ENCODE measurements at regions not wholly inside any gene's neighbourhood (a gene's known extent, or its start where the extent isn't known, plus 50 kb on each side); places are given as distances from the start of the nearest gene placed in this dataset.

DNA sequence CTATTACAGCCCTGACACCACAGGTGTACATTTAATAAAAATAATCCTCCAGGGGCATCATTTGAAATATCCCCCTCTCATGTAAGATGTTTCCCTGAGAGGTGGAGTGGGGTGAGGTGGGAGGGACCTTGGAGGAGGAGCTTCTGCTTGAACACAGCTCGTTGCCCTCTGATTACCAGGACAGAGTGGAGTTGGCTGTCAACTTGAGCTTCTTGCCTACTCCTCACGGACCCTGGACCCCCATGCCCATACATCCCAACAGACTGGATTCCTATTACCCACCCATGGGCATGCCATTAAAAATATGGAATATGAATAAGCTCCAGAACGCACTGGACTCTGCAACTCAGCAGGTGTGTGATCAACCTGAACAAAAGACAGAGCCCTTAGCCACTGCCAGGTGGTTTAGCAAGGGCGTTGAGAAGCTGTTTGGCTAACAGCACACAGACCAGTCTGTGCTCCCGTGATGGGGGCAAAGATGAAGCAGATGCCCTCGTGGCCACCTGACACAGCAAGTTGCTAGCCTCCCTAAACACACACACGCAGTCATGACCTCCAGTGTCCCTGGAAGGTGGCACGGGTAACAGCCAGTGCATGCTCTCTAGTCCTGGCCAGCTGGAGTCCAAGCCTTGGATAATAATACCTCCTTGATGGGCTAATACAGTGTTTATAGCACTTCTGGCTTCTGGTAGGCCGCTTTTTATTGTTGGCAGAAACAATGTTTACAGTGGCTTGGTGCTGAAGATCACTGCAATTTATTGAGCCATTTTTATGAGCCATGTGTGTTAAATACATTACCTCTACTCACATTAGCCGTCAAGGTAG, 155.0 kb downstream of the TOMM20 start:
- H3K4me1 ChIP-seq: peaks cover 8 to 10% of the 10 kb centered on the region in 2 donors

DNA sequence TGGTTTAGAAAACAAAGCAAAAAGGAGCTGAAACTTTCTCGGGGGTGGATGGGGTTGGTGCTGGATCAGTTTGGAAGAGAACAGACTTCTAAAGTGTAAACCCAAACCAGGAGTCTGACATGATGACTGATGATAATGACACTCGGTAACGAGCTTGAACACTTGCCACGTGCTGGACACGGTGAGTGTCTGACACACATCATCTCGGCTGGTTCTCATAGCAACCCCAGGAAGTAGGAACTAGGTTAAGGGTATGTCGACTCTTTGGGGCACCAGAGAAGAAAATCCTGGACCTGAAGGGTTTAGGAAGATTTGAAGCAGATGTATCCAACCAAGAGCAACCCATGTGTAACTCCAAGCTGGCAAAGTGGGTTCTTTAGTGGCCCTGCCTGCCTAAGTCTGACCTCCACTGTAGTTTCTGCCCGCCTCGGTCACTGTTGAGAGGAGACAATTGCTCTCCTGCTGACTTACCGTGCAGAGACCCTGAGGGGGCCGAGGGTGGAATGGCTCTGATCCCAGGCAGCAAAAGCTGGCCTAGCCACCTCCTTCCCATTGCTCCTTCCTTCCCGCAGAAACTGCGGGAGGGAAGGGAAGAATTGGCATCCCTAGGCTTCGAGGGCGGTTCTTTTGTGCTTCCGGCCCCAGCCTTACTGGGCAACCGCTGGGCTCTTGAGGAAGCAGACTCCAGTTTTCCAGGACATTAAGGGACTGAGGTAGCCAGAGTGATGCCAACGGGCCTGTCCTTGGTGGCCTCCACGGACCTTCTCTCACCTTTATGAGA, 156.0 kb downstream of the TOMM20 start:
- Histone ChIP-seq H3K27me3 (no peaks in the 10 kb centered on the region), H3K4me3 (no peak overlapping the region), H3K36me3 (no peaks in the 10 kb centered on the region), H3K4me1 (peaks cover 7 to 9% of the 10 kb centered on the region in 2 donors), H3K9me3 (no peaks in the 10 kb centered on the region), H3K27ac (peak overlapping the region; percentile 38 to 84)
- peak in 1 of 2 donors; percentile 19 for DNase-seq
- no peak for TF ChIP-seq POLR2A (IDR thresholded peaks at IDR 0.05)
- TF ChIP-seq, protein P1, sequence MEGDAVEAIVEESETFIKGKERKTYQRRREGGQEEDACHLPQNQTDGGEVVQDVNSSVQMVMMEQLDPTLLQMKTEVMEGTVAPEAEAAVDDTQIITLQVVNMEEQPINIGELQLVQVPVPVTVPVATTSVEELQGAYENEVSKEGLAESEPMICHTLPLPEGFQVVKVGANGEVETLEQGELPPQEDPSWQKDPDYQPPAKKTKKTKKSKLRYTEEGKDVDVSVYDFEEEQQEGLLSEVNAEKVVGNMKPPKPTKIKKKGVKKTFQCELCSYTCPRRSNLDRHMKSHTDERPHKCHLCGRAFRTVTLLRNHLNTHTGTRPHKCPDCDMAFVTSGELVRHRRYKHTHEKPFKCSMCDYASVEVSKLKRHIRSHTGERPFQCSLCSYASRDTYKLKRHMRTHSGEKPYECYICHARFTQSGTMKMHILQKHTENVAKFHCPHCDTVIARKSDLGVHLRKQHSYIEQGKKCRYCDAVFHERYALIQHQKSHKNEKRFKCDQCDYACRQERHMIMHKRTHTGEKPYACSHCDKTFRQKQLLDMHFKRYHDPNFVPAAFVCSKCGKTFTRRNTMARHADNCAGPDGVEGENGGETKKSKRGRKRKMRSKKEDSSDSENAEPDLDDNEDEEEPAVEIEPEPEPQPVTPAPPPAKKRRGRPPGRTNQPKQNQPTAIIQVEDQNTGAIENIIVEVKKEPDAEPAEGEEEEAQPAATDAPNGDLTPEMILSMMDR (IDR thresholded peaks at IDR 0.05): no peak
- intact Hi-C loops (cut with DNase I; ENCODE audit: low total_unique reads): no loop called here

More for the DNA sequence above, 155.0 kb downstream of the TOMM20 start:
- H3K27ac ChIP-seq: no peak overlapping the region
- no peaks in the 10 kb centered on the region for H3K27me3 ChIP-seq
- no peaks in the 10 kb centered on the region for H3K36me3 ChIP-seq
- DNase-seq: peak; percentile 8 to 13
- H3K9me3 ChIP-seq: no peaks in the 10 kb centered on the region
- no peak for TF ChIP-seq POLR2A (IDR thresholded peaks at IDR 0.05)
- TF ChIP-seq, protein P1 (IDR thresholded peaks at IDR 0.05): no peak
- intact Hi-C loops (cut with DNase I; ENCODE audit: low total_unique reads): no loop called here
- no peak overlapping the region for H3K4me3 ChIP-seq

DNA sequence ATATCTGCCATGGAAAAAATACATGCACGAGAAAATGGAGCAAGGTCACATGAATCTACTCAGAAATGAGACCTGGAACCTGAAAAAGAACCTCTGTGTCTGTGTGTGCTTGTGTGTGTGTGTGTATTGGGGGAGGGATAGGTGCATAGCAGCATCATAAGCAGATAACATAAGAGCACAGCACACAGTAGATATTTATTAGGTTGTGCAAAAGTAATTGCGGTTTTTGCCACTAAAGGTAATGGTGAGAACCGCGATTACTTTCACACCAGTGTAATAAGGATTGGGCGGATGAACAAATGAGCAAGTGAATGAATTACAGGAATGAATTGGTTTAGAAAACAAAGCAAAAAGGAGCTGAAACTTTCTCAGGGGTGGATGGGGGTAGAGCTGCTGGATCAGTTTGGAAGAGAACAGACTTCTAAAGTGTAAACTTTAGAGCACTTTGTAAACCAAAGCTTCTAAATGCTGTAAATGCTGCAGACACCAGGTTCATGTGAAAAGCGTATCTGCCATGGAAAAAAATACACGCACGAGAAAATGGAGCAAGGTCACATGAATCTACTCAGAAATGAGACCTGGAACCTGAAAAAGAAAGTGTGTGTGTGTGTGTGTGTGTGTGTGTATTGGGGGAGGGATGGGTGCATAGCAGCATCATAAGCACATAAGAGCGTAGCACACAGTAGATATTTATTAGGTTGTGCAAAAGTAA, 156.9 kb downstream of the TOMM20 start:
- Histone ChIP-seq H3K27ac (peak overlapping the region; percentile 80 to 84), H3K9me3 (no peaks in the 10 kb centered on the region), H3K27me3 (no peaks in the 10 kb centered on the region), H3K4me3 (no peak overlapping the region), H3K36me3 (no peaks in the 10 kb centered on the region), H3K4me1 (peaks cover 7 to 9% of the 10 kb centered on the region in 2 donors)
- peak in 1 of 2 donors; percentile 1 for DNase-seq
- no peak for TF ChIP-seq POLR2A (IDR thresholded peaks at IDR 0.05)
- TF ChIP-seq, protein P1 (IDR thresholded peaks at IDR 0.05): no peak
- intact Hi-C loops (cut with DNase I; ENCODE audit: low total_unique reads): no loop called here

DNA sequence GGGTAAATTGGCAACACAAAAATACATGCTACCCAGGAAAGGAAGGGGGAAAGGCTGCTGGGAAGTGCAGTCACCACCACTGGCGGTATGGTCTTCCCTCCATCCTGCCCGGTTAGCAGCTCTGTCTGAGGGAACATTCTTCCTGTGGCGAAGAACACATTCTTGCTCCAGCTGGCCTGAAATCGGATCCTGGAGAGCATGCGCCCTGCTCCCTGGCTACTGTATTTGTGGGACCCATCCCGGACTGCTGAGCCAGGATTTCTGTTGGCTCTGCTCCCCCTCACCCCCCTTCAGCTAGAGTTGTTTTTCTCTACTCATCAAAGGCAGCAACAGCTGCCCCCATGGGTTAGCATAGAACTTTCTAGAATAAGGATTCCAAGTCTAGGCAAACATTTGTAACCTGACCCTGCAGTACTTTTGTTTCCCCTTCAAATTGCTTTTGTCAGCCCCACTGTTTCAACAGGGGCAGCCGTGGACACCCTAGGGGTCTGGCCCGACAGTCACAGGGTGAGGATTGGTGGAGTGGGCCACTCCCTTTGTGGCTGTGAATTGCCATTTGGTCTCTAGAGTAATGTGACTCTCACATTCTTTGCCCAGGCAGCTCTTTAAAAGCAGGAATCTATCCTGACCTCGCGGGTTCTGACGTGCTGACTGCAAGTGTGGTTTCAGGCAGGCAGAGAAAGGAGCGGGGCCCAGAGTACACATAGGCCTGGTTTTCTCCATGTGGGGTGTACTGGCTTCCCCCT, 157.7 kb downstream of the TOMM20 start:
- TF ChIP-seq POLR2A (IDR thresholded peaks at IDR 0.05): no peak
- TF ChIP-seq, protein P1 (IDR thresholded peaks at IDR 0.05): no peak
- no peak overlapping the region for H3K4me3 ChIP-seq

More for the DNA sequence above, 157.7 kb downstream of the TOMM20 start:
- intact Hi-C loops (cut with DNase I; ENCODE audit: low total_unique reads): no loop called here
- no peaks in the 10 kb centered on the region for H3K9me3 ChIP-seq
- DNase-seq: peak; percentile 84 to 85
- H3K27me3 ChIP-seq: no peaks in the 10 kb centered on the region
- peaks cover 7 to 9% of the 10 kb centered on the region in 2 donors for H3K4me1 ChIP-seq
- H3K36me3 ChIP-seq: no peaks in the 10 kb centered on the region
- H3K27ac ChIP-seq: peak overlapping the region; percentile 80 to 84

Data from uterus (tissue), 3 donors.